ENCODE measurements at regions not wholly inside any gene's neighbourhood (a gene's known extent, or its start where the extent isn't known, plus 50 kb on each side); places are given as distances from the start of the nearest gene placed in this dataset.
"Not testable (repeated sequence)": the region's sequence is repeated elsewhere in the genome, so short reads cannot be mapped to it uniquely, and the experiment has no call there.

DNA sequence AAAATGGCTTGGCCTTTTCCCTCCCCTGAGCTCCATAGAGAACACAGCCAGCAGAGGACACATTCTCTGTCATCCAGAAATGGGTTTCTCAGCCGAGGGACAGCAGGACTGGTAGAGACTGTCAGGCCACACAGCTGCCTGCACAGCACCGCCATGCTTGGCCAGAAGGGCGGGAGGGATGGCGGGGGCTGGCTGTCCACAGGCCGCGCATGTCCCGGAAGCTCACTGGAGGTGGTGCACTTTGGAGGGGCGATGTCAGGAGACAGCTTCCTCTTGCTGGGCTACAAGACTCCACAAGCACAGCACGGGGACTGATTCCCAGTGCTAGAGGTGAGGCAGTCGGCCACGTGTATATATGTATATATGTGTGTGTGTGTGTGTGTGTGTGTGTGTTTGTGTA lies 125.3 kb downstream of the GOLGA6L4 start:
- DNase-seq (ENCODE audit: low read depth, low spot score); in situ Hi-C loops (cut with HindIII; ENCODE audit: low sequenced_read_pairs); H3K4me3 ChIP-seq (ENCODE audit: low read depth, low read length): not testable (repeated sequence)

DNA sequence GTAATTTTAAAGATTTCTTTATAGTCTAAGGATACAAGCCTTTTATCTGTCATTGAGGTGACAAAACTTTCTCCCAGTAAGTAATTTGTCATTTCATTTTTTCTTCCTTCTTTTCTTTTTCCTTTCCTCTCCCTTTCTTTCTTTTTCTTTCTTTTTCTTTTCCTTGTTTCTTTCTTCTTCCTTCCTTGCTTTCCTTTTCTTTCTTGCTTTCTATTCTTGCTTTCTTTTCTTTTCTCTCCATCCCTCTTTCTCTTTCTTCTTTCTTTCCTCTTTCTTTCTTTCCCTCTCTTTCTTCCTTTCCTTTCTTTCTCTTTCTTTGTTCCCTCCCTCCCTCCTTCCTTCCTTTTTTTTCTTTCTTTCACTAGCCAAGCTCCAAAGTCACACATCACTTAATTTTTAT lies 148.8 kb downstream of the GOLGA6L4 start:
- H3K4me3 ChIP-seq (ENCODE audit: low read depth, low read length); DNase-seq (ENCODE audit: low read depth, low spot score); in situ Hi-C loops (cut with HindIII; ENCODE audit: low sequenced_read_pairs): not testable (repeated sequence)

DNA sequence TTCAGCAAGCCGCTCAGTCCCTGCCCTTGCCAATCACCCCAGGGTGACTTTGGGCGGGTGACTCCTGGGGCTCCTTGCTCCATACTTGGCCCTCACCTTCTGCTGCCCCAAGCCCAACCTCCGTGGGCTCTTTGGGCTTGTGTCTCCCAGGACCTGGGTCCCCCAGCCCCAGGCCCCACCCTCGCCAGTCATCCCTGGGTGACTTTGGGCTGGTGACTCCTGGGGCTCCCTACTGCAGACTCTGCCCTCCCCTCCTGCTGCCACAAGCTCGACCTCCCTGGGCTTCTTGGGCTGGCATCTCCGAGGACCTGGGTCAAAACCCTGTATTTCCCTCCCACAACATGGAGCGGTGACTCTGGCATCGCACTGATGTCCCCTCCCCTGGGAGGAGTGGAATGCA lies 151.5 kb downstream of the GOLGA6L4 start:
- no peak for DNase-seq (ENCODE audit: low read depth, low spot score)
- in situ Hi-C loops (cut with HindIII; ENCODE audit: low sequenced_read_pairs) = no loop called here
- H3K4me3 ChIP-seq (ENCODE audit: low read depth, low read length) = no peak overlapping the region
- TF ChIP-seq, protein P1, sequence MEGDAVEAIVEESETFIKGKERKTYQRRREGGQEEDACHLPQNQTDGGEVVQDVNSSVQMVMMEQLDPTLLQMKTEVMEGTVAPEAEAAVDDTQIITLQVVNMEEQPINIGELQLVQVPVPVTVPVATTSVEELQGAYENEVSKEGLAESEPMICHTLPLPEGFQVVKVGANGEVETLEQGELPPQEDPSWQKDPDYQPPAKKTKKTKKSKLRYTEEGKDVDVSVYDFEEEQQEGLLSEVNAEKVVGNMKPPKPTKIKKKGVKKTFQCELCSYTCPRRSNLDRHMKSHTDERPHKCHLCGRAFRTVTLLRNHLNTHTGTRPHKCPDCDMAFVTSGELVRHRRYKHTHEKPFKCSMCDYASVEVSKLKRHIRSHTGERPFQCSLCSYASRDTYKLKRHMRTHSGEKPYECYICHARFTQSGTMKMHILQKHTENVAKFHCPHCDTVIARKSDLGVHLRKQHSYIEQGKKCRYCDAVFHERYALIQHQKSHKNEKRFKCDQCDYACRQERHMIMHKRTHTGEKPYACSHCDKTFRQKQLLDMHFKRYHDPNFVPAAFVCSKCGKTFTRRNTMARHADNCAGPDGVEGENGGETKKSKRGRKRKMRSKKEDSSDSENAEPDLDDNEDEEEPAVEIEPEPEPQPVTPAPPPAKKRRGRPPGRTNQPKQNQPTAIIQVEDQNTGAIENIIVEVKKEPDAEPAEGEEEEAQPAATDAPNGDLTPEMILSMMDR (IDR thresholded peaks at IDR 0.05; ENCODE audit: low read depth, low read length) = no peak

DNA sequence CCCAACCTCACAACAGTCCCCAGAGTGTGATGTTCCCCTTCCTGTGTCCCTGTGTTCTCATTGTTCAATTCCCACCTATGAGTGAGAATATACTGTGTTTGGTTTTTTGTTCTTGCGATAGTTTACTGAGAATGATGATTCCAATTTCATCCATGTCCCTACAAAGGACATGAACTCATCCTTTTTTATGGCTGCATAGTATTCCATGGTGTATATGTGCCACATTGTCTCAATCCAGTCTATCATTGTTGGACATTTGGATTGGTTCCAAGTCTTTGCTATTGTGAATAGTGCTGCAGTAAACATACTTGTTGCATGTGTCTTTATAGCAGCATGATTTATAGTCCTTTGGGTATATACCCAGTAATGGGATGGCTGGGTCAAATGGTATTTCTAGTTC lies 152.6 kb downstream of the GOLGA6L4 start:
- H3K4me3 ChIP-seq (ENCODE audit: low read depth, low read length); in situ Hi-C loops (cut with HindIII; ENCODE audit: low sequenced_read_pairs); DNase-seq (ENCODE audit: low read depth, low spot score): not testable (repeated sequence)

DNA sequence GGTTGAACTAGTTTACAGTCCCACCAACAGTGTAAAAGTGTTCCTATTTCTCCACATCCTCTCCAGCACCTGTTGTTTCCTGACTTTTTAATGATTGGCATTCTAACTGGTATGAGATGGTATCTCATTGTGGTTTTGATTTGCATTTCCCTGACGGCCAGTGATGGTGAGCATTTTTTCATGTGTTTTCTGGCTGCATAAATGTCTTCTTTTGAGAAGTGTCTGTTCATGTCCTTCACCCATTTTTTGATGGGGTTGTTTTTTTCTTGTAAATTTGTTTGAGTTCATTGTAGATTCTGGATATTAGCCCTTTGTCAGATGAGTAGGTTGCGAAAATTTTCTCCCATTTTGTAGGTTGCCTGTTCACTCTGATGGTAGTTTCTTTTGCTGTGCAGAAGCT lies 153.1 kb downstream of the GOLGA6L4 start:
- DNase-seq (ENCODE audit: low read depth, low spot score); in situ Hi-C loops (cut with HindIII; ENCODE audit: low sequenced_read_pairs); H3K4me3 ChIP-seq (ENCODE audit: low read depth, low read length): not testable (repeated sequence)

DNA sequence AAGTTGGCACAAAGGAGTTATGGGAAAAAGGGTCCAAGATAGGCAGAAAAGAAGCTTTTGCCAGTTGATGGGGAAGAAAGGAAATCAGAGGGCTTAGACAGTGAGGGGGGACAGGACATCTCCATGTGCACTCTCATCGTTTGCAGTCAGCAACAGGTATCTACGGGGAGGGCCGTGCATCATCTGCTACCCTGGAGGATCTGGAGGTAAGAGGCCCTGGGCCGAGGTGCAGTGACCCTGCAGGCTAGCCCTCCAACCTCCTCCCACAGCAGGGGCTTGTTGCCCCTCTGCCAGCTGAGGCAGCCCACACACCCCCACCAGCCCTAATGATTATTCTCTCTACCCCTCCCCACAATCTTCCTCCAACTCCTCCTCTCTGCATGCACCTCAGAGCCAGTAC lies 154.8 kb downstream of the GOLGA6L4 start:
- H3K4me3 ChIP-seq (ENCODE audit: low read depth, low read length); in situ Hi-C loops (cut with HindIII; ENCODE audit: low sequenced_read_pairs); DNase-seq (ENCODE audit: low read depth, low spot score): not testable (repeated sequence)

DNA sequence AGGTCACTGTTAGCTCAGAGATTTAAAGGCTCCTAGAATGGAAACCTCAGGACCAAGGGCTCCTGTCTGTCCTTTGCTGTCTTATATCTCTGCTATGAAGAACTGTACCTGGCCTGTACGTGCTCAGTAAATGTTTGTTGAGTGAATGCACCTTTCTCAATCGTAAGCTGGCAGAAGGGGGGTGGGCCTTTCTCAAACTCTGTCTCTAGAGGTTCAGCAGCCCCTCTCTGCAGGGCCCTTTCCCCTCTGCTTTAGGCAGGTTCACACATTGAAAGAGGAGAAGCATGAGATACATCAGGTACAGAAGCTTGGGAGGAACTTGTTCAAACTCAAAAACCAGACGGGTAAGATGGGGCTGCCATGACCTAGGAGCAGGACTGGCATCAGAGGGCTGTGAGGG lies 155.6 kb downstream of the GOLGA6L4 start:
- TF ChIP-seq, protein P1 (IDR thresholded peaks at IDR 0.05; ENCODE audit: low read depth, low read length) = no peak
- no peak for DNase-seq (ENCODE audit: low read depth, low spot score)
- in situ Hi-C loops (cut with HindIII; ENCODE audit: low sequenced_read_pairs) = no loop called here
- H3K4me3 ChIP-seq (ENCODE audit: low read depth, low read length) = no peak overlapping the region

DNA sequence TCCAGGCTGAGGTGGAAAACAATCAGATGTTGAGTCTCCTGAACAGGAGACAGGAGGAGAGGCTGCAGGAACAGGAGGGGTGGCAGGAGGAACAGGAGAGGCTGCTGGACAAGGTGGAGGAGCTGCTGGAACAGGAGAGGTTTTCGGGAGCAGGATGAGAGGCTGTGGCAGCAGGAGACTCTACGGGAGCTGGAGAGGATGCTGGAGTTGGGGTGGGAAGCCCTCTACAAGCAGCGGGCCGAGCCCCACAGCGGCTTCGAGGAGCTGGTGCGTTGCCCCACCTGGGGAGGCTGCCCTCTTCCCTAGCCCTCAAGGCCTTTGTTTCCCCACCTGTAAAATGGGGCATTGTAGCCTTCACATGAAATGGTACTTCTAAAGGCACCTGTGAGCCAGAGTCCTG lies 156.4 kb downstream of the GOLGA6L4 start:
- H3K4me3 ChIP-seq (ENCODE audit: low read depth, low read length); DNase-seq (ENCODE audit: low read depth, low spot score); in situ Hi-C loops (cut with HindIII; ENCODE audit: low sequenced_read_pairs): not testable (repeated sequence)

DNA sequence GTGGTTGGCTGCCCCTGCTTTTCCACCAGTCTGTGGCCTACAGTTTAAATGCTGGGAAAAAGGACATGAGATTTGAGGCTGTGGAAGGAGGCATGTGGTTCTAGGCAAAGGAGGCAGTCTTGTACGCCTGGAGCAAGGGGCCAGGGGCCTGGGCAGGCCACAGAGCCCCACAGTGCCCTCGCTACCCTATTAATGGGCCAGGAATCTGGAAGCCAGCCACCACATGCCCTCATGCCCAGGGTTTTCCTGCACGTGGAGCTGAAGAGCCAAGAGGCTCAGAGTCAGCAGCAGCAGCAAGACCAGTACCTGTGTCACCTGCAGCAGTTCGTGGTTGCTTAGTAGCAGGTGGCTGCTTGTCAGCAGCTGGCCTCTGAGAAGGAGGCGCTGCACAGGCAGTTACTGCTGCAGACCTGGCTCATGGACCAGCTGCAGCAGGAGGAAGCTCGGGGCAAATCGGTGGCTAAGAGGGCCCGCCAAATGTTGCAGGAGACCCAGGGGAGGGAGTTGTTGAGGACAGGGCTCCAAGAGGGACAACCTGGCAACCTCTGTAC lies 157.9 kb downstream of the GOLGA6L4 start:
- DNase-seq (ENCODE audit: low read depth, low spot score); in situ Hi-C loops (cut with HindIII; ENCODE audit: low sequenced_read_pairs); H3K4me3 ChIP-seq (ENCODE audit: low read depth, low read length): not testable (repeated sequence)

DNA sequence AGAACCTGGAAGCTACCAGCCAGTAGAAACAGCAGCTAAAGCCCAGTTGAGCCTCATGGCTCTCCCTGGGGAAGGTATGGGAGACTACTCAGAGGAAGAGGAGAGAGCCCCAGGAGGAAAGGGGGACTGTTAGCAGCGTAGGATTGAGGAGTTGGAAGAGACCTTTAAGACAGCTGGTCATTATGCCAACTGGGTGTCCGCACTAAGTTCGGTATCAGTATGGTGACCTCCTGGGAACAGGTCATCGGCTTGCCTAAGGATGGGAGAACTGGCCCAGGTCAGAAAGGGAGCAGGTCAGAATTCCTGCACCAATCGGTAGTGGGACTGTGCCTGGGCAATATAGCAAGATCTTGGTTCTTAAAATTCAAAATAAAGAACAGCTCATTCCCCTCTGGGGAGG lies 158.4 kb downstream of the GOLGA6L4 start:
- DNase-seq (ENCODE audit: low read depth, low spot score); in situ Hi-C loops (cut with HindIII; ENCODE audit: low sequenced_read_pairs): not testable (repeated sequence)

DNA sequence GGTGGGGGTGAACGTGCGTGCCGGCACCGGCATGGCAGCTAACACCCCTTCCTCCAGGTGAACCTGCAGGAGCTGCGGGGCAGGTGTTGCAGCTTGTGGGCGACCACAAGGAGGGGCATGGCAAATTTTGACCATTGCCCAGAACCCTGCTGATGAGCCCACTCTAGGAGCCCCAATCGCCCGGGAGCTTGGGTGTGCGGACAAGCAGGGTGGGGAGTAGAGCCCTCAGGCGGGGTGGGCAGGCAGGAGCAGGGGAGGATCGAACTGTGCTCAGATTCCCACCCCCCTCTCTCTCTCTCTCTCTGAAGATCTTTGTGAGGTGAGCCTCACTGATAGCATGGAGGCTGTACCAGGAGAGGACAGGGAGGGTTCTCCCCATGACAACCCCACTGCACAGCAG lies 159.8 kb downstream of the GOLGA6L4 start:
- in situ Hi-C loops (cut with HindIII; ENCODE audit: low sequenced_read_pairs); DNase-seq (ENCODE audit: low read depth, low spot score); H3K4me3 ChIP-seq (ENCODE audit: low read depth, low read length): not testable (repeated sequence)

More for the DNA sequence above, 158.4 kb downstream of the GOLGA6L4 start:
- not testable (repeated sequence) for H3K4me3 ChIP-seq (ENCODE audit: low read depth, low read length)

DNA sequence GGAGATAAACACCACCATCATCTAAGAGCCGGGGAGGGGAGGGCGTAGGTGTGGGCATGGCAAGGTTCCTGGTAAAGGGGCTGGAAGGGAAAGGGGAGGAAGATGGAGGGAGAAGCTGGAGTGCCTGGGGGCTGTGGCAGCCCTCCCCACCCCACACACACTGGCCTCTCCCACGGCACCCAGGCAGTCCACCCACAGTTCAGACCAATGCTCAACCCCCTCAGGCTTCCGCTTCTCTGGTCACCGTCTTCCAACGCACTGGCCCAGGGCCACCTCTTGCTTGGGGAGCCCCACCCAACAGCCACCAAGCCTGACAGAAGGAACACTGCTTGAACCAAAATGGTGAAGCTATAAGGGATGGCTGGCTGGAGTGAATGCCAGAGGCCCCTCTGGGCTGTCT lies 160.3 kb downstream of the GOLGA6L4 start:
- DNase-seq (ENCODE audit: low read depth, low spot score); in situ Hi-C loops (cut with HindIII; ENCODE audit: low sequenced_read_pairs); H3K4me3 ChIP-seq (ENCODE audit: low read depth, low read length): not testable (repeated sequence)

DNA sequence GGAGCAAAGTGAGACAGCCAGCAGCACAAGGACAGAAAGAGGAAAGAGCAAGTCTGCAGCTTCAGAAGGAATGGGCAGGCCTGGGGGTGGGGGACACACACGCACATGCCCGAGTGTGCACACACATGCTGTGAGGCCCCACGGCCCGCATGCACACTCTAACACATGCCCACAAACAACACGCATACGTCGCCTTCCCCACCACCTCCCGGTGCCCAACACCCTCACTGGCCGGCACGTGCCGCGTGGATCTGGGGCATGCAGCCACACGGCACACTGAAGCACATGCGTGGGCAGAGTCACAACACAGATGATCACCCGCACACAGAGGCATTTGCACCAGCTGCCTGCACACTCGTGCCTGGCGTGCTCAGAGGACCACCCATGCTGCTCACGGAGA lies 161.5 kb downstream of the GOLGA6L4 start:
- in situ Hi-C loops (cut with HindIII; ENCODE audit: low sequenced_read_pairs); H3K4me3 ChIP-seq (ENCODE audit: low read depth, low read length); DNase-seq (ENCODE audit: low read depth, low spot score): not testable (repeated sequence)

DNA sequence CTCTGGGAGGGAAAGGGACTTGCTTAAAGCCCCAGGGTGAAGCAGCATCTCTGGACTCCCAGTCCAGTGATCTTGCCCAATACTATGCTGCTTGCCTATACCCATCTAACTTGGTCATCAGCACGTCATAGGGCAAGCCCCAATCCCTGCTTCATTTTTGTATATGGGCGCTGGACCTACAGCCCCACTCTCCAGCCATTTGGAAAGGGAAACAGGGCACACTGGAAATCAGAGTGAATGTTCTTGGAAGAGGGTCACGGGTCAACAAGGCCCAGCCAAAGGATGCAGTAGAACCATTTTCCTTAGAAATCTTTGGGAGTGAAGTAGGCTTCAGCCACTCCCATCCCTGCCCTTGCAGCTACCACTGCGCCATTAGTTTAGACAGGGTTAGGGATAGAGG lies 162.5 kb downstream of the GOLGA6L4 start:
- DNase-seq (ENCODE audit: low read depth, low spot score); in situ Hi-C loops (cut with HindIII; ENCODE audit: low sequenced_read_pairs); H3K4me3 ChIP-seq (ENCODE audit: low read depth, low read length): not testable (repeated sequence)

All from astrocyte of the spinal cord (primary cell).